G401 (cell line): ENCODE measurements at regions not wholly inside any gene's neighbourhood (a gene's known extent, or its start where the extent isn't known, plus 50 kb on each side); places are given as distances from the start of the nearest gene placed in this dataset.

Source experiments
- DNase-seq: peaks from one replicate; pipeline ENCODE4 v3.0.0-alpha.2; 2015; ENCODE audit warnings: low spot score
- in situ Hi-C: cut with HindIII; loops from 2 replicates; pipeline ENCODE4 v1.10.0; 2016; ENCODE audit warnings: low sequenced_read_pairs, mixed read lengths

DNA sequence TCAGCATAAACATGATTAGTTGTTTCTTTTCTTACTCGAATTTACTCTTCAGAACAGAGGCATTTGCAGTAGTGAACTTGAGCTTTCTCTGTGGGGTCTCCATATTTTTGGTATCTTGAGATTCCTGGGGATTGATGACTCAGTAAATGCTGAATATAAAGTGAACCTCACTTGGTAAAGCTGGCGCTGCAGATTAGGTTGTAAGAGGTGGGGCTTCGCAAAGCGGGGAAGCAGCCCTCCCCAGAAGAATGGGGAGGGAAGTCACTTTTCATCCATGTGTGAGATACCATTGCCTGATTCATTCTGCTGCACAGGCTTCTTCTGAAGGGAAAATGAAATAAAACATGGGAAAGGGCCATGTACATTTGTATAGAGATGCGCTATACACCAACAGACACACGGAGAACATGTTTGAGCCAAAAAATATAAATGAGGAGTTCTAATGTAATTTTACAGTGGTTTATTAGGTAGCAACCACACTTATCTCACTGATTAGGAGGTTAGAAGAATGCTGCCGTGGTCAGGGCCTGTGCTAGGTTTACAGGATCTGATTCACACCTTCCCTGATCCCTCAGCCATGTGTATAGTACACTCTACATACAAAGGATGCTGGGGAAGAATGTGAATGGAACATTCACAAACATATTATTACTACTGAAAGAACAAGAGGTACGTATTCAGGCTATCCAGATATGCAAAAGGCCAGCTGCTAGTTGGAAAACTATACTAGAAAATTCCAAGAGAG, 63.5 kb downstream of the DNTTIP2 start:
- in situ Hi-C loops = no loop called here
- no peak for DNase-seq

DNA sequence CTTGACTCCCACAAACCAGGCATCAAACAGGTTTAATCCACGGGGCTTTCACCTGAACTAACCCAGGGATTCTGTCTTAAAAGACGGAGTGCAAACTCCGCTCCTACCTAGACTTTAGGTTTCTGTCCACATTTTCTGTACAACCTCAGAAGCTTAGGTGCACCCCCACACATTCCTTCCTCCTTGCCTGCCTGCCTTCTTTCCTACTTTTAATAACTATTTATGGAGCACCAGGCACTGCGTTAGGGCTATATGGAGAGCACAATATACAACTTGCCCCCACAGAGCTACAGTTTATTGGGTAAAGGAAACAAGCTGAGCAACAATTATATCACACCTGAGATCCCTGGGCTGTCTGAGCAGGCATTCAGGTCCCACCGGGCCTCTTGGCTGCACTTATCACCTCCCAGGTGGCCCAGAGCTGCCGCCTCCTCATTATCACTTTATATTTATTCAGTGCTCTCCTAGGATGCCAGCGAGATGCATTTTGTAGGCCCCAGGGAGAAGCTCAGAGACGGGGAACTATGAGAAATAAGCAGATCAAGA, 64.1 kb downstream of the DNTTIP2 start:
- in situ Hi-C loops = no loop called here
- DNase-seq = no peak

GRCh38 chr1:93814059-93814794, 64.8 kb downstream of the DNTTIP2 start:
- peak; percentile 79 for DNase-seq
- in situ Hi-C loops = no loop called here

DNA sequence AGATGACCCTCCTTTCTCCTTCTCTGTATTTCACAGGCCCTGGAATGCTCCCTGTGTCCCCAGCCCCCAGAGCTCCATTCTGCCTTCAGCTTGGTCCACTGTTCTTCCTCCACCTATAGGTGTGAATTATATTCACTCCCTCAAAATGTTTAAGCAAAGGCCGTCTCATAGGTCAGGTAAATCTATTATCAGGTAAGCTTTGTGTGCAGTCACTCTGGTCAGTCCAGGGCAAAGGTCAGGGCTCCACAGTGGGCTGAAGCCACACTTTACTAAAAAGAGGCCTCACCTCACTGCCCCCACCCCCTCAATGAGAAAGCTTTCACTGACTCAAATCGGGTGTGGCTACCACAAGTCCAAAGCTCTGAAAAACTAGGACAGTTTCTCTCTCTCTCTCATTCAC, 65.9 kb downstream of the DNTTIP2 start:
- in situ Hi-C loops = no loop called here
- DNase-seq = no peak

DNA sequence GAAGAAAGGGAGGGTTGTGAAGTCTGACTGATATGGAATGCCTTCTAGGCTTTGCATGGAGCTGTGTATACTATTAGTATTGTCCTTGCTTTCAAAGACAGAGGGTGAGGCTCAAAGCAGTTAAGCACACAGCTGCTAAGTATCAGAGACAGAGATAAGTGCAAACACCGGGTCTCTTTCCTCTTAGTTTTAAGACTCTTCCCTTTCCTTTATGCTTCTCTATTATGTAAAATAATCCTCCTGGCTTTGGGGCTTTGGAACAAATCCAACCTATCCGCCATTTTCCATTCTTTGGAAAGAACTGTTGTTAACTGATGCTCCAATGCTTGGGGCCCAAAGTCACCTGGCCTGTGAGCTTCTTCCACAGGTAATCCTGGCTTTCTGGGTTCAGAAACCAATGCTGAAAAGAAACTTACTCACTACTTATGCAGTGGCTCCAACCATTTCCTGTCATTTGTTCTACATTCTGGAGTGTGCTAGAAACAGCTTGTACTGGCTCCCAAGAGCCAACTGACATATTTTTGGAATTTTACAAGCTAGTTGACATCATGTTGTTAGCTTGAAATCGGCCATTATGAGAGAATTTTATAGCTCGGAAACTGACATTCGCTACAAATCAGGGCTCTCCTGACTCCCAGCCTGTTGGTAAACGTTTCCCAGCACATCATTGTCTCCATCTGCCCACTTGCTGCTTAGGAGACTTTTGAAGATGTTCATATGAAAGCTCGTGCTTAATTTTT, 67.5 kb downstream of the DNTTIP2 start:
- in situ Hi-C loops = no loop called here
- DNase-seq = no peak

- in situ Hi-C loops = no loop called here
Measured at GRCh38 chr1:93810316-93810715, 68.7 kb downstream of the DNTTIP2 start.

DNA sequence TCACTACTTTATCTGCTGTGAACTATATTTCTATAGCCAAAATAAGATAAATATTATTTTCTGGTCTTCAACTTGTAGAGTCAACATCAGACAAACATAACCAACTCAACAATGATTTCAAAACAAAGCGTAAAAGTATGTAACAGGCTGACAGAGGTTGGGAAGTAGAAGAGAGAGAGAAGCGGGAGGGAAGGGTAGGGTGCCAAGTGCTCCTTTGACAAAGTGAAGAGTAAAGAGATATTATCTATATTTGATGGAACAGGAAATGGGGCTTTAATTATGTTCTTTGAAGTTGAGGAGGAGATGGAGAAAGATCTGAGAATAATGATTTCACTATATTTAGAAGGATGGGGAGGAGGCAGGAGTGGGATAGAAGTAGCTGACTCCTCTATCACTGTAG, 70.1 kb downstream of the DNTTIP2 start:
- in situ Hi-C loops = no loop called here
- no peak for DNase-seq

More at GRCh38 chr1:93810316-93810715, 68.7 kb downstream of the DNTTIP2 start:
- DNase-seq = no peak

DNA sequence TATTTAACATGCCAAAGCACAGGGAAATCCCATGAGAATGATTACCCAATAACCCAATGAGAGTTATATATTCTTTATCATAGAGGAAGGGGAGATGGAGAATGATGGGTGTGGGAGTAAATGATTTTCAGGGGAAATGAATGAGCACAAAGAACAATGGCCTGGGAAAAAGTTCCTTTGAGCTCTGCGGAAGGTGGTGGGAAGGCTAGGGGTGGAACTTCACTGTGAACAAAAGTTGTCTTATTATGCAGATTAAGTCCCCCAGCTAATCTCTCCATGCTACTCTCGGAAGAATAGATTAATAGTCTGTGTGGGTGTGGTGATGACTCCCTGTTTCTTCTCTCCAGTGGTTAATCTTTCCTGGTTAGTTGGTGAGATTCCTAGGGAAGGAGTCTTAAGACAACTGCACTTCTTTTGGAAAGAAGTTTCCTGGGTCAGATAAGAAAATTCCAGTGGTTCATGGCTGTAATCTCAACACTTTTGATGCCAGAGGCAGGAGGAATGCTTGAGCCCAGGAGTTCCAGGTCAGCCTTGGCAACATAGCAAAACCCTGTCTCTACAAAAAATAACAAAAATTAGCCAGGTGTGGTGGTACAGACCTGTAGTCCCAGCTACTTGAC, 71.6 kb downstream of the DNTTIP2 start:
- DNase-seq = no peak
- in situ Hi-C loops = no loop called here

- in situ Hi-C loops = no loop called here
- no peak for DNase-seq
Measured at GRCh38 chr1:93805027-93805610, 73.9 kb downstream of the DNTTIP2 start.

DNA sequence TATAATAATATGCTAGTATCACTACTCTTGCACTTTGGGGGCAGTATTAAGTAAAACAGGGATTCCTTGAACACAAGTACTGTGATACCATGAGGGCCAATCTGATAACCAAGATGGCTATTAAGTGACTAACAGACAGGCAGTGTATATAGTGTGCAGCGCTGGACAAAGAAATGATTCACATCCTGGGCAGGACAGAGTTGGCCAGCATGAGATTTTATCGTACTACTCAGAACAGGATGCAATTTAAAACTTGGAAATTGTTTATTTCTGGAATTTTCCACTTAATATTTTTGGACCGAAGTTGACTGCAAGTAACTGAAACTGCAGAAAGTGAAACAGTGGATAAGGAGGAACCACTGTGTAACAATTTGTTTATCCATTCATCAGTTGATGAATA, 74.6 kb downstream of the DNTTIP2 start:
- DNase-seq = no peak
- in situ Hi-C loops = no loop called here

- DNase-seq = no peak
- in situ Hi-C loops = no loop called here
Measured at GRCh38 chr1:93801471-93801870, 77.5 kb downstream of the DNTTIP2 start.

DNA sequence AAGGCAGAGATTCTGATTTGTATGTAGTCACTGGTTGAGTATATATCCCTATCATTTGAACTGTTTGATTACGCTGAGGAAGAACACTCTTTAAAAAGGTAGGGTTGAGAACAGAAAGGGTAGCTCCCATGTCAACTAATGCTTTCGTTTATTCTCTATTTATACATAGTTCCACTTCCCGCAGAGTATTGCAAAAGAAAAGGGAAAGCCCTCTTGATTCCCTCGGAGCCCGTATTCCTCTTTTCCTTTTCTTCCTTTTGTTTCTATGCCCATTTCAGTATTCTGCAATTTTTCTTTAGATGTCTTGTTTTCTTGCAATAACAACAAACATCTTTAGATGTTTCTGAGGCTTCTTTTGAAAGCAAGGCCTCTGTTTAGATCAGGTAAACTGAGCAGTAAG, 78.2 kb downstream of the DNTTIP2 start:
- in situ Hi-C loops = no loop called here

GRCh38 chr1:93798291-93798690, 80.7 kb downstream of the DNTTIP2 start:
- in situ Hi-C loops = no loop called here
- no peak for DNase-seq

More for the DNA sequence above, 78.2 kb downstream of the DNTTIP2 start:
- DNase-seq = no peak

DNA sequence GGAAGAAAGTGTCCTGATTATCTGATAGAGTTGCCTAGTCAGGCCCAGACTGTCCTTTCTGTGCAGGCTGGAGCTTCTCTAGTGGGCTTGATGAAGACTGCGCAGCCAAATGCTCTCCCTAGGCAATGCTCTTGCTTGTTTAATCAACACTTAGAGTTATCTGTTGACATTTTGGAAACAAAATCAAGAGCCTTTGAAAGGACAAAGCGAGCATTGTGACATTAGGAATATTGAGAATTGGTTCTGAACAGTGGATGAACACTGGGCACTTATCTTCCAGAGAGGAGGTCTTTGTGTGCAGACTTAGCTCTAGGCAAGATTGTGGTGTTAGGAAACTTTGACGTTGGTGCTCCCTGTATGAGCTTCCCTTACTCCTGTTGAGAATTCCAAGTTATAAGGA, 94.5 kb downstream of the DNTTIP2 start:
- in situ Hi-C loops = no loop called here

GRCh38 chr1:93783876-93784275, 95.1 kb downstream of the DNTTIP2 start:
- DNase-seq = no peak
- in situ Hi-C loops = no loop called here

More for the DNA sequence above, 94.5 kb downstream of the DNTTIP2 start:
- no peak for DNase-seq

DNA sequence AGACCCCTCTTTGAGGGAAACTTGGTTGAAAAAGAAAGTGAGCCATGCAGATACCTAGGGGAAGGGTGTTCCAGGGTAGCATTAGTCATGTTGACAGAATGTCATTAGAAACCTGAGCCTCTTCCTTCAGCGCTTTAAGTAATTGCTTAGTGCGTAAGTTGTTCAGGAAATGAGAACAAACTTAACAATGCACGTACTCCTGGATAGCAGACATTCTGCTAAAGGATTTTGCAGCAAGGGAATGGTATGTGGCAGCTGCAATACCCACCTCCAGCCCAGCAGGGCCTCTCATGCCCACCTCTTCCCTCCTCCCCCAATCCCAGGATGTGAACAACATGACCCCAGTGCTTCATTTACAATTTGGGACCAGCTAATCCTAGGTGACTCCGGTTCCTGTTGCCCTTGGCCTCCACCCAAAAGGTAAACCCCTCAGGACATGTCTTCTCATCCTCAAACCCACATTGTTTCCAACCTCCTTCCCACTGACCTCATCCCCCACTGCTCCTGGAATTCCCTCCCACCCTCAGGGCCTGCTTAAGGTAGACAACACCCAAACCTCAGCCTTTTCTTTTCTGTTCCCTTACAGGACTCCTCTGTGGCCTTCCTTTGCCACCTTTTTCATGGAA, 98.0 kb upstream of the BCAR3 start:
- no peak for DNase-seq
- in situ Hi-C loops = no loop called here

DNA sequence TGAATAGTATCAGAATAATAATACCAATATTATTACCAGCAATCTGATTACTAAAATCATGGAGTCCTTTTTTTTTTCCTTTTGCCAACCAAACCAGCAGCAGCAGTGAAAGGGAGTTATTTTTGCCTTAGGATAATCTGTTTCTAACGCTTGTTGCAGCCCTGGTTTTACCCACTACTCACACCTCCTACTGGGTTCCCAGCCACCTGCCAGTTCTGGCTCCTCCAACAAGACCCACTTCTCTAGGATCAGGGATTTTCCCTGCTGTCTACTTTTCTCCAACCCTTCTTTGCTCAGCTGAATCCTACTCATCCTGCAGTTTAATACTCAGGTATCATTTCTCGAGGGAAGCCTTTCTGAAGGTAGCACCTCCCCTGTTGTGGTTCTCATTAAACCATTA, 96.8 kb upstream of the BCAR3 start:
- no peak for DNase-seq
- in situ Hi-C loops = no loop called here

DNA sequence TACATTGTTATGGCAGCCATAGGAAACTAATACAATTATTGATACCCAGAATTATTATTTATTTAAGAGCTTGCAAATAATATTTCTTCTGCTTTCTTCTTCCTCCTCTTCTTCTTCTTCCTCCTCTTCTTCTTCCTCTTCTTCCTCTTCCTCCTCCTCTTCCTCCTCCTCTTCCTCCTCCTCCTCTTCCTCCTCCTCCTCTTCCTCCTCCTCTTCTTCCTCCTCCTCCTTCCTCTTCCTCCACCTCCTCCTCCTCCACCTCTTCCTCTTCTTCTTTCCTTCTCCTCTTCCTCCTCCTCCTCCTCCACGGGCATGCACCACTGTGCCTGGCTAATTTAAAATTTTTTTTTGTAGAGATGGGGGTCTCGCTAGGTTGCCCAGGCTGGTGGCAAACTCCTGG, 95.6 kb upstream of the BCAR3 start:
- no peak for DNase-seq
- in situ Hi-C loops = no loop called here

DNA sequence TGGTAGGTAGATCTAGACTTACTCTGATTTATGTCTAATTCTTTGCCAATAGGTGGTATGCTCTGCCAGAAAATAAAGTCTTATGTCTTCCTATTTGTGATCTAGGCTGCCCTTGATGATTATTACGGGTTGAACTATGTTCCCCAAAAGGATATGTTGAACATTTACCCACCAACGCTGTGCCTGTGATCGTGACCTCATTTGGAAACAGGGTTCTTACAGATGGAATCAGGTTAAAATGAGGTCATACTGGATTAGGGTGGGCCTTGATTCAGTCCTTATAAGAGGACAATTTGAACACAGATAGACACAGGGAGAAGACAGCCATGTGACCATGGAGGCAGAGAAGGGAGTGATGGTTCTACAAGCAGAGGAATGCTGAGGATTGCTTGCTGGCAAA, 95.1 kb upstream of the BCAR3 start:
- in situ Hi-C loops = no loop called here
- DNase-seq = no peak
